ENCODE measurements at regions not wholly inside any gene's neighbourhood (a gene's known extent, or its start where the extent isn't known, plus 50 kb on each side); places are given as distances from the start of the nearest gene placed in this dataset.
"Not testable (repeated sequence)": the region's sequence is repeated elsewhere in the genome, so short reads cannot be mapped to it uniquely, and the experiment has no call there.

DNA sequence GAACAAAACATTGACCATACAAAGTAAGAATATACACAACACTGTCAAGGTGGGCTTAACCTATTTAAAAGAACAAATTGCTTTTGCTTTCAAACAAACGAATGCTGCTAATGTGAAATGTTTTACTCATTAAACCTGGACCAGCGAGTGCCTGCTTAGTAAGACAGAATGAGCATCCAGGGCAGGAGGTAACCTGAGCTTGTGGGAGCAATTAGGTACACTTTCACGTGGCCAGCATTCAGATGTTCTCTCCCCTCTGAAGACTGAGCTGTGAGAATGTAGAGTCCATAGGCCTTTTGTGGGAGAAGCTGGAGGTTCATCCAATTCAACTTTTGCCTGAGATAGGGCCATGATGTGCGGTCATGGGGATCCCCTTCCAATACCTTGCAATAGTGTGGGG, 266.5 kb downstream of the TSN start:
- no peak for DNase-seq

DNA sequence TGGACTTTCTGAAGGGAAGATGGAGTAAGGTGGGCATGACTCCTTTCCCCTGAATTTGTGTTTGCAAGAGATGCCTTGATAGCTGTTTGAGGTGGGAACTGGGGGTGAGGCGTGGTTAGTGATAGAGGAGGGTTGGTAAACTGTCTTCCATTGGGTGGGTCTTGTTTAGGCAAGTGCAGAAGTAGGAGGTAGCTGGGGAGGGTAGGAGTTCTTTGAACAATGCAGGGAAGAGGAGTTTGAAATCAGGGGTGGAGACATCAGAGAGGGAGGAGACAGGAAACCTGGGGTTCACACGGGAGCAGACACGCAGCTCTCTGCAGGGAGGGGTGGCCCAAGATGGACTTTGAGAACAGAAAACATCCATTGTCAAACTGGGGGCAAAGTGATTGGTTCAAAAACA, 267.1 kb downstream of the TSN start:
- no peak for DNase-seq

DNA sequence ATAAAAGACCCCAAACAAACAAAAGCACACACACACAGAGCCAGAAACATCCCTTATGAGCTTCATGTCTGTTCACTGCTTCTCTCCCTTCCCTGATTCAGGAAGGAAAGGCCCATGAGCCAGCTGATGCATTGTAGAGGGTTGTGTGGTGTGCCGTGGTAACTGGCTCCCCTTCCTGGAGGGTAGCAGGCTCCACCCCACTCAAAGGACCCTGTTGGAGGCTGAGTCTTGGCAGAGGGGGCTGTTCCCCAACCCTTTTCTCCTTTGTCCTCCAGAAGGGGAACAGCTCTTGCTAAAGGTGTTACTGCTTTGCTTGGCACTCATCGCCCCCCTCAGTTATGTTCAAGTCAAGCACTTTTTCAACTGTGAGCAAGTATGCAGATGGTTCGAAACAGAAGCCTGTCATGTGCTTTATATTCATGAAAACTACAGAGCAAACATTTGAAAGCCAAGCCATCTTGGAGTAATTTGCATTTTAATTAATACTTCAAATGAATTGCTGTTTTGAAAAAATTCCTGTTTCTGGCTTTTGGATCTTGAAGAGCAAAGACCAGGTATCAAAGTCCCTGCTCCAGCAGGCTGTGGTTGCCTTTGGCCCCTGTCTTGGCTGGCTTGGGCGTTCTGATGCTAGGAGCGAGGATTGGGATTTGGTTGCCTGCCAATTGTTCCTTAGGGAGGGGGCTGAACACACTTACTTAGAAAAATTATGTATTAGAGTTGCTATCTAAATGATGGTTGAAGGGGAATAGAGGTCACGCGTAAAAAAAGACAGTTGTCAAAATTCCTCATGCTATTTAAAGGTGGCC, 267.8 kb downstream of the TSN start:
- no peak for DNase-seq

DNA sequence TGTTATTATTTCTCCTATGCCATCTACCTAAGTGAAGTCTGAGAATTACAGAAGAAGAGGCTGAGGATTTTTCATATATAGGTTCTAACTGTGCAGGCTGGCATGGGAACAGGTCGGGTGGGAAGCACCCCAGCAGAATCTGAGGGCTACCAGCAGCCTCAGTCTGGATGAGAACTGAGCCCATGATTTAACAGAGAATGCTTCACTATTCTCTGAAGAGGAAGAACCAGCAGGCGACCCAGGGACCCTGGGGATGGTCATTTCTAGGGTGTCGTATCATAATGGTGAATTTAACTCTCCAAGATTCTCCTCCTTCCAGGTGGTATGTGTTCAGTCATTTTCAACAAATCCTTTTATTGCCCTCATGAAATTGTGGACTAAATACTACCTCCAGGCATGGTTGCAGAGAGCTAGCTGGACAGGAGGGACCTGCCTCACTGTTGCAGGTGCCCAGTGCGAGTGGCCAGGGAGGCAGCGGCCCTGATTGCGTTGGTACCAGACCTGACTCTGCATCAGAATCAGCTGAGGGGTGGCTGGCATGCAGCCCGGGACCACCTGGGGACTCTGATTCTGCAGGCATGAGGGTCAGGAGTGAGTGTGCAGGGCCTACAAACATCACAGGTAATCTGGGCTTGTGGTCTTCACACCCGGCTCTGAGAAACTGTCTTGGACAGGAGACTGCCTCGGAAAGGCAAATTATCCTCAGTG, 272.2 kb downstream of the TSN start:
- DNase-seq: no peak

DNA sequence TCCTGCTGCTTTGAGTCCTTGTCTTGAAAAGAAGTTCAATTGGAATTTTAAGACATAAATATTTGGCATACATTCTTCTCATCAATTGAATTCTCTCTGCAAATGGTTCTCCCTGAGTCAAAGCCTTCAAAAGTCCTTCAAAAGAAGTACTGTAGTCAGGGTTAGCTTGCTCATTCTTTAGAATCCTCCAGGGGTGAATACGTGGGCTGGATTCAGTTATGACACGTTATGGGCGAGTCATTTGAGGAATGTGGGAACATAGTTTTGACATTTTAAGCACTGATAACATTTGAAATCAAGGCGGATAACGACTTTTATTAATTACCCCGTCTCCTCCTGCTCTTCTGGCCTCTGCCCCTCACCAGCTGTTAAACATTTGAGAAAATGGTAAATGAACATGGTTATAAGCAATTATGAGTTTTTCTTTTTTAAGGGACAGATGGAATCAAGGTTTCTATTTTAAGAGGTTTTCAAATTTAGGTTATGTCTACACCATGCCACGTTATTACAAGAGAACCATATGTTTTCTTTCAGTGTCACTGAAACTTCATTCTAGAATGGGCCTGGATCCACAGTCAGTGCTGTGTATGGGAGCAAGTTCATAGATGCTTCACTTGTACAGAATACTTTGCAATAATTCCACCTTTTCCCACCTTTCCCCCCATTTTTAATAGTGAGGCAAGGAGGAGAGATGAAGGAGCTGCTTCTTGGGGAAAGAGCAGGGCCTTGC, 273.1 kb downstream of the TSN start:
- DNase-seq: no peak

DNA sequence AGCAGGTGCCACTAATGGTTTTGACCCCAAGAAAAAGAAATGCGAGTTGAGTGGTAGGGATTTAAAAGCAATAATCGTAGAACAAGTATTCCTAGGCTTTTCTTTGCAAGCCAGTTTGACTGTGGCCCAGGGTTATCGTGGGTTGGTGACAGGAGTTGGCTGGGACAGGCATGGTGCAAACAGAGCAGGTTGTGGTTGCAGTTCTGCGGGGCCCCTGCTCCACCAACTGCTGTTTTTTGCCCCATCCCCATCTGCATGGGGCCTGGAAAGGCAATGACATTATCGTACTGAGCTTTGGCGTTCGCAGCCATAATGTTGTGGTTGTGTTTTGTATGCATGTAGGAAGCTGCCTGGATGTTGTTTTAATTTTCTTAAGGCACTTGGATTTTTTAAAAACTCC, 274.0 kb downstream of the TSN start:
- no peak for DNase-seq

DNA sequence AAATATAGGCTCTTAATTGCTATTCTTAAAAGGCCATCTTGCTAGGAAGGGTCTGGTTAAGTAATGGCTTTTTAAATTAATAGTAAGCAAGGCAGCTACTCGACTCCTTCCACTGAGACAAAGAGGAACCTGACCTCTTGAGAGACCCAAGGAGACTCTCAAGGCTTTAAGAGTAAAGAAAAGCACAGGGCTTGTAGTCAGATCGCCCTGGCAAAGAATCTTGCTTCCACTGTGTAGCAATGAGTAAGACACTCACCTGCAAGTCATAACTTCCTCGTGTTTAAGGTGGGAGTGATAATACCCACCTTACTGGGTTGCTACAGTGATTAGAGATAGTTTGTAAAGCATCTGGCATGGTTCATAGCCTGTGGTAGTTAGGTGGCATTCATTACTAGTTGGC, 274.5 kb downstream of the TSN start:
- no peak for DNase-seq

DNA sequence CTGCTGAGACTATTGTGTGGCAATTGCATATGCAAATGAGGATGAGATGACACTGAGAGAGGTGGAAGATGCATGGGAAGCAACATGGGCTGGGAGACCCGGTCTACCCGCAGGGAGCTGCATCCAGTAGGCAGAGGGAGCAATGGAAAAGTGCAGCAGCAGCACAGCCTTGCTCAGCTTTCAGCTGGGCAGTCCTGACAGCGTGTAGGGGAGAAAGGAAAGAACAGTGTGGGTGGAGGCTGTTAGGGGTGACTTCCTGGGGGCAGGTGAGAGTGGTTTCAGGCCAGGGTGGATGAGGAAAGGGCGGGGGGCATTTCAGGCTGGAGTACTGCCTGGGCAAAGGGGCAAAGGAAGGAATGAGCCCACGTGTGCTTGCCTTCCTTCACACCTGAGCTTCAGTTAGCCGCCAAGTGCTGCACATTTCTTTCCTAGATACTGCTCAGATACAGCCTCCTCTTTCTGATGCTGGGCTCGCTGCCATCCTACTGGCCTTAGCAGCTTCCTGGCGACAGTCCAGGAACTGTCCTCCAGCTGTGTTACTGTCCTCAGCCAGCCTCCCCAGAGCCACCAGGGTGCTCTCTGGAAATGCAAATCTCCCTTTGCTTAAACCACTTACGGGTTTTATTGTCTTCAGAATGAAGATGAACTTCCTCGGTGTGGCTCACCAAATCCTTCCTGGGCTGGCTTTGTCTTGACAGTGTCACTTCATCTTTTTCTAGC, 276.3 kb downstream of the TSN start:
- no peak for DNase-seq

DNA sequence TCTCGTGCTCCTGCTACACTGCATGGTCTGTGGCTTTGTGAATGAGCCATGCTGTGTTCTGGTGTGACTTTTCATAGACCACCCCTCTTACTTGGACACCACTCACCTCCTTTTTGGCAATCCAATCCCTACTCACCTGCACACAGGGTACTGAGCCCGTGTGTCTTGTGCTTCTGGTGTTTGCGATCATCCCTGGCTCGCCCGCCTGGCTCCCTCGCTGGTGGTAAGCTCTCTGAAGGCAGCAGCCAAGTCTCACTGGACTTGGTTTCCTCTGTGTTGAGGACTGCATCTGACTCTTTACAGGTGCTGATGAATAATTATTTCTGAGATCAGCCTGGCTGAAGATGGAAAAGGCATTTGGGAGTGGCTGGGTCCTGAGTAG, 276.8 kb downstream of the TSN start:
- no peak for DNase-seq

DNA sequence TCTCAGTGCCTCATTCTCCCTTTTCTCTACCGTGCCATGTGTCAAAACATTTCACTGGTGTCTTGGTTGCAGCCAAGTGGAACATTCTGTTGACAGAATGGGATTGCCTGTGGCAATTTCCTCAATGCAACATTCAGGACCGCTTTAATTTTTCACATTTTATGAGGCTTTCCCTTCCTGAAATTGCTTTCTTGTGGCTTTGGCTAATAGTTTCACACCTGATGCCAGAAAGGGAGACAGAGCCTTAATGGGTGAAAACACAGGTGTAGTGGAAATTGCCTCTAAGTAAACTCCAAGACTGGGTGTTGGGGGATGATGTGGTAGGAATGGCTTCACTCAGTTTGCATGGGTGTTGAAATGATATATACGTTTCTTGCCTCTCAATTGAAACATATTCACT, 278.3 kb downstream of the TSN start:
- no peak for DNase-seq

DNA sequence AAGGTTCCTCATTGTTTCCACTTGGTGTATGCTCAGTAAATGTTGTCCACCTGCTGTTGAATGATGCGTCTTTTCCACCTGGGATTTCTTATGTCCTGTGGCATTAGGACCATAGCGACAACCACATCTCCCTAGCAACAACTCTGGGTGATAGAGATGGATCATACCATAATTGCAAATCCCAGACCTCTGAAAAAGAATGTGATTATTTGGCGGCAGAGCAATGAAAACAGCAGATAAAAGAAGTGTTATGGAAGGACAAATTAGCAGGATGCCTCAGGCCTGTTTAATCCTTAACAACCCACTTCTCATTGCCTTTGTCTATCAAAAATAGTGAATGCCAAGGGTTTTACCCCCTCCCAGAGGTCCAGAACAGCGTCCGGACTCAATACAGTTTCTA, 278.9 kb downstream of the TSN start:
- no peak for DNase-seq

DNA sequence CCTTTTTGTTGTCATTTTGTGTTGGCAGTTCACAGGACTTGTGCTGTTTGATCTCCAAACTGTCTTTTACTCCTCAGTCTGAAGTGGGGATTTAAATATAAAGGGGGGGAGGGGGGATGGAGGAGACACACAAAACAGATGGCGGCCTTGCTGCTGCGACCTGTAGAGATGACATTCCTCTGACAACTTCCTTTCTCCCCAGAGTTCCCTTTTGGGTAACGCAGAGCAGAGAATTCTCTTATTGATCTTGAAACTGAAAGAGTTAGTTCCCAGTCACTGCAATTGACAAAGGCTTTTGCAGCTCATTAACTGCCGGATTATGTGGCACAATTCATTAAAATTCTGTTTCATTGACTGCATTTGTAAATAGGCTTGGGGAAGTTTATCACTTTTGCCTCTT, 279.3 kb downstream of the TSN start:
- DNase-seq: no peak

DNA sequence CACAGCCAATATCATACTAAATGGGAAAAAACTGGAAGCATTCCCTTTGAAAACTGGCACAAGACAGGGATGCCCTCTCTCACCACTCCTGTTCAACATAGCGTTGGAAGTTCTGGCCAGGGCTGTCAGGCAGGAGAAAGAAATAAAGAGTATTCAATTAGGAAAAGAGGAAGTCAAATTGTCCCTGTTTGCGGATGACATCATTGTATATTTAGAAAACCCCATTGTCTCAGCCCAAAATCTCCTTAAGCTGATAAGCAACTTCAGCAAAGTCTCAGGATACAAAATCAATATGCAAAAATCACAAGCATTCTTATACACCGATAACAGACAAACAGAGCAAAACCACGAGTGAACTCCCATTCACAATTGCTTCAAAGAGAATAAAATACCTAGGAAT, 283.4 kb downstream of the TSN start:
- DNase-seq: not testable (repeated sequence)

DNA sequence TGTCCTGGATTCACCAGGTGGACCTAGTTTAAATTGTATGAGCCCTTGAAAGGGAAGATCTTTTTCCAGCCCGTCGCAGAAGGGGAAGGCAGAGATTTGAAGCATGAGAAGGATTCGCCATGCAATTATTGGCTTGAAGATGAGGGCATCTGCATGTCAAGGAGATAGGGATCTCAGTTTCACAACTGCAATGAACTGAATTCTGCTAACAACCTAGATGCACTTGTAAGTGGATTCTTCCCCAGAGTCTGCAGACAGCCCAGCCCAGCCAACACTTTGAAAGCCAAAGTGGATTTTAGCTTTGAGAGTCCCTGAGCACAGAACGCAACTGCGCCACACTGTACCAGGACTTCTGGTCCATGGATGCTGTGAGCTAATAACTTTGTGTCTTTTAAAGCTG, 286.0 kb downstream of the TSN start:
- no peak for DNase-seq

DNA sequence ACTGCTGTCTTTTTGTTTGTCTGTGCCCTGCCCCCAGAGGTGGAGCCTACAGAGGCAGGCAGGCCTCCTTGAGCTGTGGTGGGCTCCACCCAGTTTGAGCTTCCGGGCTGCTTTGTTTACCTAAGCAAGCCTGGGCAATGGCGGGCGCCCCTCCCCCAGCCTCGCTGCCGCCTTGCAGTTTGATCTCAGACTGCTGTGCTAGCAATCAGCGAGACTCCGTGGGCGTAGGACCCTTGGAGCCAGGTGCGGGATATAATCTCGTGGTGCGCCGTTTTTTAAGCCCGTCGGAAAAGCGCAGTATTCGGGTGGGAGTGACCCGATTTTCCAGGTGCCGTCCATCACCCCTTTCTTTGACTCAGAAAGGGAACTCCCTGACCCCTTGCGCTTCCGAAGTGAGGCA, 296.2 kb downstream of the TSN start:
- DNase-seq: not testable (repeated sequence)

DNA sequence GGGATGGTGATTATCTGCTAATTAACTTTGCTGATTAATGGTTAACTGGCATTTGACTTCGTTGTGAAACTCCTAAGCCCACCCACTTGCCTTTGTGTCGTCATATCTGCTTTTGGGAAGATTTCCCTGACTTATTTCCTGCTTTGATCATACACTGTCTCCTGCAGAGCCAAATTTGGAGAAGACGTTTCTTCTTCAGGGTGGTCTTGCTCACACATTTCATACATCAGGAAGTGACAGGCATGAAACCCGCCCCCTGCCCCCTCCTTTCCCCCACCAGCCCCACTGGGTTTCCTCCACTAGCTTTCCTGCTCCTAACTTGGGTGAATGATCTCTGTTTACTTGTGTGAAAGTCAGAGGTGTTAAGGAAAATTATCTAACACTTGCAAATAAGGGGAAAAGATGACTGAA, 300.1 kb downstream of the TSN start:
- DNase-seq: no peak

DNA sequence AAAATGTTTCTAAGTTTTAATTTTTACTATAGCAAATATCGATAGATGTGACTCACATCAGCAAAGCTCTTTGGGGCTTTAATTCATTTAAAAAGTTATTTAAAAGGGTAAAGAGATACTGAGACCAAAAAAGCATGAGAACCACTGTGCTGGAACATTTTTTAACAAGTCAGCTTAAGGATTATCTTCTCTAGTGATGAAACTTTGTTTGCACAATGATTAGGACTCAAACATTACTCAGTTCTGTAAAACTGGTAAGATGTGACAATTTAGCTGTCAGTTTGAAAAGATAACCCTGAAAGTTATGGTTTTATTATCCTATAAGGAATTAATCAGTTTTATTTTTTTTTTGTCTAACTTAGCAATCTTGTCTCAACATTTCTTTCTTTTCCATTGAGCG, 301.4 kb downstream of the TSN start:
- no peak for DNase-seq

DNA sequence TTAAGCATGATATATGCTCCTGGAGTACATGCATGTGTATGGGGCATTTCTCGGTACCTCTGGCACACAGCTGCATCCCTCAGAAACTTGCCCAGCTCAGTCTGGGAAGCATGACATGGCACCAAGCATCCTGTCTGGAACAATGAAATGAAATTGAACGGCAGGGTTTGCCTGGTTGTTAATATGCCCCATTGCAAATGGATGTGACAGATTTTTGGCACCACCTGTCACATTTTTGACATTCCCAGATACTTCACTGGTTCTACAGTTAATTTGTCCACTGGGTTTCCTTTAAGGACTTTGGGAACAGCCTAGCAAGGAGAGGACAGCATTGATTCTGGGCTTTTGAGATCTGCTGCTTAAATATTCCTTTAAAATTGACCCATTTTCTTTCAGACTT, 305.8 kb downstream of the TSN start:
- no peak for DNase-seq

DNA sequence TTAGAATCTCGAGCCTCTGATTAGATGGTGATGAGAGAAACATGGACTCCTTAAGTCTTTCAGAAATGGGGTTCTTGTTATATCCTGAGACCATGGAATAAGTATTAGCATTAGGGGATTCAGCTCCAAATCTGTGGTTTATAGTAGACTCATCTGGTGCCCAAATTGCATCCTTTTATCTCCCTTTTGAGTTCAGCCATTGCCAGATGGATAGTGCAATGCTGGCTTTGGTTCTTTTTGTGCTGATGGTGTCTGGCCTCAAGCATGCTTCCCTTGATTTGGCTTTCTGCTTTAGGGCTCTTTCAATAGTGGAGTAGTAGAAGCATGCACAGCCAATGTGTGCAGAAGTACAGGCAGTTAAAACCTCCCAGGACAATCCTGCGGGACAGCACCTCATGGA, 306.4 kb downstream of the TSN start:
- no peak for DNase-seq

DNA sequence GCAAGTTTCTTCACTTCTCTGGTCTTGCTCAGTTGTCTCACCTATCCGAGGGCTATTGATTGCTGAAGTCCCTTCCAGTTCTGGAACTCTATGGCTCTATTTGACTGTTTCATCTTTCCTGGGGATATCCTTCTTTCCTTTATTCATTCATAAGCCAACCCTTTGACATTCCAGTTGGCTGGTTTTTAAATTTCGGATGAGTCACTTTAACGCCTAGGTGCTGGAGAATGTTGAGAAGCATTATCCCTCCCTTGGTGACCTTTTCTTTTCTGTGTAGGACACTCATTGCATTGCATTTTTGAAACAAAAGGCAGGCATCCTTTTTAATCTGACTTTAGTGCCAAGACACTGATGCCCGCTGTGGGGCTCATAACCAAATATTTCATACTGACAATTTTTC, 307.1 kb downstream of the TSN start:
- no peak for DNase-seq

DNA sequence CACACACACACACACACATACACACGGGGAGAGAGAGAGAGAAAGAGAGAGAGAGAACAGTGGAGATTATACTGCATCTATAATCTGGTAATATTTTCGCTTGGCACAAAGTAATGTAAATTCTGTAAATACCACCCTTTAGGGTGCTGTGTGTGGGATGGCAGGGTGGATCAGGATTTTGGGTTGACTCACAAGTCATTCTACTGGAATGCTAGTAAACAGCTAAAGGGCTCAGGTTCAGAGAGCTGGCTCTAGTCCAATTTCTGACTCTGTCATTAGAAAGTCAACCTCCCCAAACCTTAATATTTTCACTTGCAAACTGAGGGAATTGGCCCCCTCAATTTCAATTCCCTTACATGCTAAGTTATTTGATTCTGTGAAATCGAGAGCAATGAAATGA, 308.3 kb downstream of the TSN start:
- DNase-seq: no peak

DNA sequence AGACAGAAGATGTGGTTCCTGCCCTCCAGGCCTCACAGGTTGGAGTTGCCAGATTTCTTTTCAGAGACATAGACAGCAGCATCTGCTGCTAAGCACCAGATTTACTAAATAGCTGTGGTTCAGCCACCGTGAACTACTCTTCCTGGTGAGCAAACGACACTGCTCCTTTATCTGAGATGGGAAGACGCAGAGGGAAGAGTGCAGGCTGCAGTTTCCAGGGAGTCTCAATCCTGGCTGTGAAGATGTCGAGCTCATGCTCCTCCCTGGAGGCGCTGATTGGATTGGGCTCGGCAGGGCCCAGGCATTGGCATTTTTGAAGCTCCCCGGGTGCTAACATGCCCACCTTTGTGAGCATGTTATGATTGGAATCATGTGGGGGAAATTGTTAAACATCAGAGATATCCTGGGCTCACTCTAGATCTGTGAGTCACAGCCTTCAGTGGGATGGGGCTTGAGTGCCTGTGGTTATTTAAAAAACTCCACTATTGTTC, 314.8 kb downstream of the TSN start:
- no peak for DNase-seq

DNA sequence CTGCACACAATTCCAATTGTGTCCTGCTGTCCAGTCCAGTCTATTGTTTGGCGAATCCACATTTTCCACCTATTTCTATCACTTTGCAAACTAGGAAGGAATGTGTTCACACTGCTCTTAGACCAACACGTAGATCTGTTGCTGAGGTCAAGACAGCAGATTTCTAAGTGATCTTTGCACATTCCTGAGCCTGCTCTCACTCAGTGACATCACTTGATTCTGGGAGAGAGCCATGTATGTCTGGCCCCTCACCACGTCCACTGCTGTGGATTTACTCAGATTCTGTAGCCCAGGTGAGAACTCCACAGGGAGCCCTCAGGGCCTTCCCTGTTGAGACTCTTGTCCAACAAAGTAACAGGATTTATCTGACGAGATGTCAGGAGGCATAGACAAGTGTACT, 317.2 kb downstream of the TSN start:
- DNase-seq: no peak

All from T-helper 1 cell (primary cell).